PC-3 (cell line): ENCODE measurements at regions not wholly inside any gene's neighbourhood (a gene's known extent, or its start where the extent isn't known, plus 50 kb on each side); places are given as distances from the start of the nearest gene placed in this dataset.

Experiments used
- ATAC-seq: fragments of 200-7000 bp; cut with Tn5 transposase; 2 replicates; pipeline ENCODE4 v1.9.1; 2020; ENCODE audit warnings: mild to moderate bottlenecking, moderate library complexity
- BruUV-seq: library from RNA; stranded (reverse); fragments of 400-500 nt; replicated peaks from 2 replicates; lab custom pipeline; 2021; lab: Mats Ljungman, UMichigan
- CTCF ChIA-PET: fragments of 300-600 bp; sonication (Branson Sonifier 250); formaldehyde crosslinking; loops from one replicate; lab custom pipeline; 2022; ENCODE audit warnings: antibody characterized with exemption; lab: Charles Lee
- POLR2A ChIA-PET: fragments of 300-600 bp; sonication (Branson Sonifier 250); formaldehyde crosslinking; loops from one replicate; lab custom pipeline; 2022; ENCODE audit warnings: antibody characterized with exemption; ENCODE audit not compliant: unreplicated experiment; lab: Charles Lee
- DNase-seq: peaks from one replicate; pipeline ENCODE4 v3.0.0-alpha.2; 2015
- H2AFZ ChIP-seq: fragments of 300-600 bp; sonication (generic); 2 replicates; pipeline ENCODE4 v1.6.0; 2016; ENCODE audit warnings: antibody characterized with exemption, low read length
- H3F3A ChIP-seq: fragments of 300-600 bp; sonication (generic); one replicate; pipeline ENCODE4 v1.6.0; 2017; ENCODE audit warnings: antibody characterized with exemption, low read length, control low read depth, mild to moderate bottlenecking; ENCODE audit not compliant: unreplicated experiment
- H3K27ac ChIP-seq: fragments of 300-600 bp; sonication (generic); 2 replicates; pipeline ENCODE4 v1.5.1; 2016; ENCODE audit warnings: mild to moderate bottlenecking, low read length
- H3K27me3 ChIP-seq: fragments of 300-600 bp; sonication (generic); 2 replicates; pipeline ENCODE4 v1.6.1; 2016; ENCODE audit warnings: low read length, mixed read lengths
- H3K36me3 ChIP-seq: fragments of 300-600 bp; sonication (generic); 2 replicates; pipeline ENCODE4 v1.6.1; 2016; ENCODE audit warnings: low read depth, mixed run types, low read length, mixed read lengths
- H3K4me1 ChIP-seq: fragments of 300-600 bp; sonication (generic); 2 replicates; pipeline ENCODE4 v1.5.1; 2016; ENCODE audit warnings: low read length; ENCODE audit not compliant: insufficient read depth
- H3K4me2 ChIP-seq: fragments of 300-600 bp; sonication (generic); 2 replicates; pipeline ENCODE4 v1.6.0; 2016; ENCODE audit warnings: low read length
- H3K4me3 ChIP-seq: fragments of 300-600 bp; sonication (generic); 2 replicates; pipeline ENCODE4 v1.5.1; 2016; ENCODE audit warnings: mild to moderate bottlenecking, low read length, mixed read lengths
- H3K79me2 ChIP-seq: fragments of 300-600 bp; sonication (generic); 2 replicates; pipeline ENCODE4 v1.6.1; 2017; ENCODE audit warnings: low read length, mixed read lengths
- H3K9ac ChIP-seq: fragments of 300-600 bp; sonication (generic); 2 replicates; pipeline ENCODE4 v1.6.0; 2016; ENCODE audit warnings: mild to moderate bottlenecking, low read length
- H3K9me2 ChIP-seq: fragments of 300-600 bp; sonication (generic); replicated peaks from 2 replicates; pipeline ENCODE4 v1.6.1; 2016; ENCODE audit warnings: mixed run types, low read length, mixed read lengths
- H3K9me3 ChIP-seq: fragments of 300-600 bp; sonication (generic); 2 replicates; pipeline ENCODE4 v1.6.1; 2016; ENCODE audit warnings: low read length, mixed read lengths
- H4K20me1 ChIP-seq: fragments of 300-600 bp; sonication (generic); 2 replicates; pipeline ENCODE4 v1.6.1; 2016; ENCODE audit warnings: low read length, mixed read lengths
- EZH2 ChIP-seq: fragments of 300-600 bp; sonication (generic); IDR thresholded peaks from one replicate; pipeline ENCODE4 v1.6.1; 2017; ENCODE audit warnings: antibody characterized with exemption, mild to moderate bottlenecking, low read length; ENCODE audit not compliant: unreplicated experiment
- EZH2phosphoT487 ChIP-seq: fragments of 300-600 bp; sonication (generic); IDR thresholded peaks from 2 replicates; pipeline ENCODE4 v1.6.1; 2018; ENCODE audit warnings: mild to moderate bottlenecking, antibody characterized with exemption, low read length, borderline replicate concordance
- intact Hi-C: fragments of 100-400 bp; cut with micrococcal nuclease; formaldehyde crosslinking; loops from 2 replicates; pipeline ENCODE4 v1.9.0; 2023
- TF ChIP-seq, protein P1 (sequence below): fragments of 300-600 bp; sonication (generic); conservative IDR thresholded peaks from 2 replicates; pipeline ENCODE4 v1.5.1; 2017; ENCODE audit warnings: antibody characterized with exemption, low read depth, mild to moderate bottlenecking, low read length

DNA sequence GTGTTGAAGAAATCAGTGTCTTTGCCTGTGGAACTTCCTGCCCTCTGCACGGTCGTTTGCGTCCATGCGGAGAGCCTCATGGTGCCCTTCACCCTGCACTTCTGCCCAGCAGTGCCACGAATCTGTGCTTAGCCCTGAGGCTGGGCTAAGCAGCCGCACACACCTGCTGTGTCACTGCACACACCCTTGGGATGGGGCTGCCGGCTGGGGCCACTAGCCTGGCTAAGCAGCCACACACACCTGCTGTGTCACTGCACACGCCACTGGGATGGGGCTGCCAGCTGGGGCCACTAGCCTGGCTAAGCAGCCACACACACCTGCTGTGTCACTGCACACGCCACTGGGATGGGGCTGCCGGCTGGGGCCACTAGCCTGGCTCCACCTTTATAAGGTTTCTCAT is 188.5 kb downstream of the KIF26A start:
- Histone ChIP-seq H3K79me2 (no peaks in the 10 kb centered on the region), H3K9me3 (0 out of 2 replicates have a peak, but pooled peaks cover 5% of the 10 kb centered on the region), H3K9ac (no peak overlapping the region), H3K4me2 (no peak overlapping the region), H3K27me3 (peaks cover 25% of the 10 kb centered on the region), H3K27ac (no peak overlapping the region), H3K4me3 (no peak overlapping the region), H4K20me1 (no peaks in the 10 kb centered on the region), H3F3A (no peaks in the 10 kb centered on the region), H3K4me1 (no peaks in the 10 kb centered on the region), H3K9me2 (no peaks in the 10 kb centered on the region), H2AFZ (no peak overlapping the region), H3K36me3 (no peaks in the 10 kb centered on the region)
- BruUV-seq, result no TSS peak
- CTCF ChIA-PET, result interaction anchor here (0.5 kb wide), 1 partner anchor 408 kb away, joined by 5 read pairs; no protein-coding TSS in a partner anchor
- DNase-seq, result no peak
- intact Hi-C loops, result no loop called here
- ATAC-seq, result no peak
- TF ChIP-seq EZH2, result no peak
- POLR2A ChIA-PET, result no interaction called here

DNA sequence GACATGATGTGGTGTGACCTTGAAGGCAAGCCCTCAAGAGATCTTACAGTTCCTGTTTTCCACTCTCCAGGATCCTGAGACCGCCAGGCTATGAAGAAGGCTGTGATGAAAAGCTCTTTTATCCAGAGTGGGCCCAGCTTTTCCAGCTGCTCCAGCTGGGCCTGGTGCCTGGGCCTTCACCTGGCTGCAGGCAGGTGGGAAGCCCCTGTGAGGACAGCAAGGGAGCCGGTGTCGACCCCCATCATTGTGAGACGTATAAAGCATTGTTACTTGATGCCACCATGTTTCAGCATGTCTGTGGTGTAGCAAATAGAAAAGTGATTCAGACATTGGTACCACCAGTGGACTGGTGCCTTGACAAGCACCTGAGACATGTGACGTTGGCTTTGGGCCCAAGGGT is 190.2 kb downstream of the KIF26A start:
- no peaks in the 10 kb centered on the region for H3K36me3 ChIP-seq
- ATAC-seq (no peak), DNase-seq (no peak)
- no peaks in the 10 kb centered on the region for H3K9me2 ChIP-seq
- no peak overlapping the region for H2AFZ ChIP-seq
- CTCF ChIA-PET, result interaction anchor here (0.7 kb wide), 1 partner anchor 17 kb away, joined by 5 read pairs; no protein-coding TSS in a partner anchor
- 0 out of 2 replicates have a peak, but pooled peaks cover 5% of the 10 kb centered on the region for H3K9me3 ChIP-seq
- H3K9ac ChIP-seq, result no peak overlapping the region
- H3K4me3 ChIP-seq, result no peak overlapping the region
- H3F3A ChIP-seq, result no peaks in the 10 kb centered on the region
- TF ChIP-seq, protein P1, sequence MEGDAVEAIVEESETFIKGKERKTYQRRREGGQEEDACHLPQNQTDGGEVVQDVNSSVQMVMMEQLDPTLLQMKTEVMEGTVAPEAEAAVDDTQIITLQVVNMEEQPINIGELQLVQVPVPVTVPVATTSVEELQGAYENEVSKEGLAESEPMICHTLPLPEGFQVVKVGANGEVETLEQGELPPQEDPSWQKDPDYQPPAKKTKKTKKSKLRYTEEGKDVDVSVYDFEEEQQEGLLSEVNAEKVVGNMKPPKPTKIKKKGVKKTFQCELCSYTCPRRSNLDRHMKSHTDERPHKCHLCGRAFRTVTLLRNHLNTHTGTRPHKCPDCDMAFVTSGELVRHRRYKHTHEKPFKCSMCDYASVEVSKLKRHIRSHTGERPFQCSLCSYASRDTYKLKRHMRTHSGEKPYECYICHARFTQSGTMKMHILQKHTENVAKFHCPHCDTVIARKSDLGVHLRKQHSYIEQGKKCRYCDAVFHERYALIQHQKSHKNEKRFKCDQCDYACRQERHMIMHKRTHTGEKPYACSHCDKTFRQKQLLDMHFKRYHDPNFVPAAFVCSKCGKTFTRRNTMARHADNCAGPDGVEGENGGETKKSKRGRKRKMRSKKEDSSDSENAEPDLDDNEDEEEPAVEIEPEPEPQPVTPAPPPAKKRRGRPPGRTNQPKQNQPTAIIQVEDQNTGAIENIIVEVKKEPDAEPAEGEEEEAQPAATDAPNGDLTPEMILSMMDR, result no peak
- no peak for TF ChIP-seq EZH2
- TF ChIP-seq EZH2phosphoT487, result no peak
- intact Hi-C loops, result no loop called here
- no TSS peak for BruUV-seq
- no peaks in the 10 kb centered on the region for H3K4me1 ChIP-seq
- no peaks in the 10 kb centered on the region for H3K79me2 ChIP-seq
- POLR2A ChIA-PET, result no interaction called here
- no peaks in the 10 kb centered on the region for H4K20me1 ChIP-seq
- H3K27me3 ChIP-seq, result peaks cover 20% of the 10 kb centered on the region
- H3K4me2 ChIP-seq, result no peak overlapping the region
- H3K27ac ChIP-seq, result no peak overlapping the region

DNA sequence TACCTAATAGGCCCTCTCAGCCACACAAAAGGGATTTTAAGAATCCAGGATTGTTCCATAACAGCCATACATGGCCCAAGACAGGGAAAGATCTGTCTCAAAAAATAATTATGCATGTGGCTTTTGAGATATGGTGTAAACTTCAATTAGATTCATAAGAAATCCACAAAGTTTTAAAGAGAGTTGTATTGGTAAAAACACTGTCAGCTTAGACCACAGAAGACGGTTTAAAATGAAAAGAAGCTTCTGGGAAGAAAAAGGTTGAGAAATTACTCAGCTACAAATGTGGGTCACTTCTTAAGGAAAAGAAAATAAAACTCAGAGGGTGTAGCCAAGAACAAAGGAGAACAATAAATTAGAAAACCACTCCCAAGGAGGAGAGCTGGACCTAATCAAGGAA is 191.4 kb downstream of the KIF26A start:
- H3K9ac ChIP-seq, result no peak overlapping the region

More for the DNA sequence above, 191.4 kb downstream of the KIF26A start:
- no peaks in the 10 kb centered on the region for H3K36me3 ChIP-seq
- ATAC-seq (no peak), DNase-seq (no peak)
- intact Hi-C loops, result no loop called here
- no peak overlapping the region for H2AFZ ChIP-seq
- H3K4me3 ChIP-seq, result no peak overlapping the region
- no peaks in the 10 kb centered on the region for H3F3A ChIP-seq
- no peak overlapping the region for H3K4me2 ChIP-seq
- ChIA-PET POLR2A (no interaction called here), CTCF (no interaction called here)
- BruUV-seq, result no TSS peak
- H3K27ac ChIP-seq, result no peak overlapping the region
- no peaks in the 10 kb centered on the region for H3K79me2 ChIP-seq
- TF ChIP-seq EZH2phosphoT487 (no peak), EZH2 (no peak)
- TF ChIP-seq, protein P1, result no peak
- H3K27me3 ChIP-seq, result peaks cover 26% of the 10 kb centered on the region
- no peaks in the 10 kb centered on the region for H3K9me2 ChIP-seq
- H3K4me1 ChIP-seq, result no peaks in the 10 kb centered on the region
- 0 out of 2 replicates have a peak, but pooled peaks cover 5% of the 10 kb centered on the region for H3K9me3 ChIP-seq
- H4K20me1 ChIP-seq, result no peaks in the 10 kb centered on the region
